ENCODE measurements at regions not wholly inside any gene's neighbourhood (a gene's known extent, or its start where the extent isn't known, plus 50 kb on each side); places are given as distances from the start of the nearest gene placed in this dataset.

DNA sequence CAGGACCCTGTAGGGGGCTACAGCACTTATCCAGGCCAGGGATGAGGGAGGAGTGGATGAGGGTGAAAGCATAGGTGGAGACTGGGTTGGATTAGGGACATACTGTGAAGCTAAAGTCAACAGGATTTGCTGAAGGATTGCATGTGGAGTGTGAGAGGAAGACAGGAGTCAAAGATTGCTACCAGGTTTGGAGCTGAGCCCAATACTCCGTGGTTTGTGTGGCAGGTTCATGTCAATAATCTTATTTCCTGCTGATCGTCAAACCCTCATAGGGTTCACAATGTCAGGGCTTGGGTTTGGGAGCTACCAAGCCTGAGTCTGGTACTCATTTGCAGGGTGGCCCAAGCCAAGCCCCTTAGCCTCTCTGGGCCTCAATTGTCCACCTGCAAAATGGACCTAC lies 77.1 kb upstream of the PLXNC1 start:
- Mint-ChIP-seq H3K27me3 (ENCODE audit: low read depth, unreplicated experiment) (peaks cover 4% of the 10 kb centered on the region), H3K27ac (ENCODE audit: unreplicated experiment) (no peak overlapping the region), H3K4me3 (ENCODE audit: unreplicated experiment) (no peak overlapping the region), H3K4me1 (ENCODE audit: low read depth, unreplicated experiment) (no peaks in the 10 kb centered on the region), H3K36me3 (ENCODE audit: low read depth, unreplicated experiment) (no peaks in the 10 kb centered on the region), H3K9me3 (ENCODE audit: unreplicated experiment) (peaks cover 8% of the 10 kb centered on the region)
- FAIRE-seq (no peak), DNase-seq (ENCODE audit: low read depth) (no peak)
- no peaks in the 10 kb centered on the region for H3K27me3 ChIP-seq (ENCODE audit: insufficient read depth, low read length)
- no peak overlapping the region for H2AFZ ChIP-seq (ENCODE audit: low read depth, low read length)
- no peaks in the 10 kb centered on the region for H3K36me3 ChIP-seq (ENCODE audit: insufficient read depth, low read length)
- no peaks in the 10 kb centered on the region for H3K79me2 ChIP-seq (ENCODE audit: insufficient read depth, low read length)
- H3K9me3 ChIP-seq (ENCODE audit: insufficient read depth, low read depth, low read length) = no peaks in the 10 kb centered on the region
- no peak overlapping the region for H3K4me3 ChIP-seq (ENCODE audit: insufficient read depth, low read depth, low read length)
- no peak overlapping the region for H3K9ac ChIP-seq (ENCODE audit: low read length)
- H4K20me1 ChIP-seq (ENCODE audit: insufficient read depth, low read length) = no peaks in the 10 kb centered on the region
- no peak overlapping the region for H3K4me2 ChIP-seq (ENCODE audit: low read length)
- no peak for TF ChIP-seq EZH2 (IDR thresholded peaks at IDR 0.05; ENCODE audit: insufficient read depth, low read length)
- TF ChIP-seq, protein P1, sequence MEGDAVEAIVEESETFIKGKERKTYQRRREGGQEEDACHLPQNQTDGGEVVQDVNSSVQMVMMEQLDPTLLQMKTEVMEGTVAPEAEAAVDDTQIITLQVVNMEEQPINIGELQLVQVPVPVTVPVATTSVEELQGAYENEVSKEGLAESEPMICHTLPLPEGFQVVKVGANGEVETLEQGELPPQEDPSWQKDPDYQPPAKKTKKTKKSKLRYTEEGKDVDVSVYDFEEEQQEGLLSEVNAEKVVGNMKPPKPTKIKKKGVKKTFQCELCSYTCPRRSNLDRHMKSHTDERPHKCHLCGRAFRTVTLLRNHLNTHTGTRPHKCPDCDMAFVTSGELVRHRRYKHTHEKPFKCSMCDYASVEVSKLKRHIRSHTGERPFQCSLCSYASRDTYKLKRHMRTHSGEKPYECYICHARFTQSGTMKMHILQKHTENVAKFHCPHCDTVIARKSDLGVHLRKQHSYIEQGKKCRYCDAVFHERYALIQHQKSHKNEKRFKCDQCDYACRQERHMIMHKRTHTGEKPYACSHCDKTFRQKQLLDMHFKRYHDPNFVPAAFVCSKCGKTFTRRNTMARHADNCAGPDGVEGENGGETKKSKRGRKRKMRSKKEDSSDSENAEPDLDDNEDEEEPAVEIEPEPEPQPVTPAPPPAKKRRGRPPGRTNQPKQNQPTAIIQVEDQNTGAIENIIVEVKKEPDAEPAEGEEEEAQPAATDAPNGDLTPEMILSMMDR (IDR thresholded peaks at IDR 0.05; ENCODE audit: insufficient read depth, low read depth, low read length) = no peak
- H3K4me1 ChIP-seq (ENCODE audit: insufficient read depth, low read length) = no peaks in the 10 kb centered on the region
- no peak overlapping the region for H3K27ac ChIP-seq (ENCODE audit: low read depth, low read length)

DNA sequence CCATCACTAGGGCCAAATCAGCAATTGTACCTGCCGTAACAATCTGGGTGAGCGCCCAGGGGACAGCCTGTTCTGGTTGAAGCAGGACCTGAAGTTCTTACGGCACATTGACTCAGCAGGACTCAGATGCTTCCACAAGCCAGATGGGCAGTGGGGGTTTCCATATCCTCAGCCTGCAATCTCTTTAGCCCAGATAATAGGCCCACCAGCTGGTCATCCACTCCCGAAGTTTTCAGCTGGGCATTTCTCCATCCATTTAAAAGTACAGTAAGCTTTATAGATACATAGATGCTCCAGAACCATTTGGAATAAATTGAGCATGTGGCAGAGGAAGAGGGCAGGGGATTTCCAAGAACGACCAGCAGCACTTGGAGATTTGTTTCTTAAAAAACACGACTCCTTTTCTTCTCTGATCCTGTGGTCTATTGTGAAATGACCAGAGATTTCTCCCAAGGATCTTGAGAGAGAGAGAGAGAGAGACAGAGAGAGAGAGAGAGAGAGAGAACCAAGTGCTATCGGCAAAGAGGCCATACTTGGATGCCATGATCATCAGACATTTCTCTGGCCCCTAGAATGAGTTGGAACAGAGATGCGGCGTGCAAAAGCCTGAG lies 74.8 kb upstream of the PLXNC1 start:
- DNase-seq (ENCODE audit: low read depth) = no peak
- FAIRE-seq = no peak
- peaks cover 4% of the 10 kb centered on the region for H3K27me3 Mint-ChIP-seq (ENCODE audit: low read depth, unreplicated experiment)
- peaks cover 5% of the 10 kb centered on the region for H3K9me3 Mint-ChIP-seq (ENCODE audit: unreplicated experiment)
- no peak overlapping the region for H3K4me3 ChIP-seq (ENCODE audit: insufficient read depth, low read depth, low read length)
- H3K36me3 Mint-ChIP-seq (ENCODE audit: low read depth, unreplicated experiment) = no peaks in the 10 kb centered on the region
- no peak overlapping the region for H3K9ac ChIP-seq (ENCODE audit: low read length)
- no peaks in the 10 kb centered on the region for H3K4me1 ChIP-seq (ENCODE audit: insufficient read depth, low read length)
- no peak overlapping the region for H3K27ac Mint-ChIP-seq (ENCODE audit: unreplicated experiment)
- no peaks in the 10 kb centered on the region for H3K4me1 Mint-ChIP-seq (ENCODE audit: low read depth, unreplicated experiment)
- no peaks in the 10 kb centered on the region for H3K36me3 ChIP-seq (ENCODE audit: insufficient read depth, low read length)
- H2AFZ ChIP-seq (ENCODE audit: low read depth, low read length) = no peak overlapping the region
- H3K27ac ChIP-seq (ENCODE audit: low read depth, low read length) = no peak overlapping the region
- no peaks in the 10 kb centered on the region for H3K79me2 ChIP-seq (ENCODE audit: insufficient read depth, low read length)
- H3K4me3 Mint-ChIP-seq (ENCODE audit: unreplicated experiment) = no peak overlapping the region
- H3K4me2 ChIP-seq (ENCODE audit: low read length) = no peak overlapping the region
- no peaks in the 10 kb centered on the region for H3K27me3 ChIP-seq (ENCODE audit: insufficient read depth, low read length)
- no peaks in the 10 kb centered on the region for H3K9me3 ChIP-seq (ENCODE audit: insufficient read depth, low read depth, low read length)
- H4K20me1 ChIP-seq (ENCODE audit: insufficient read depth, low read length) = no peaks in the 10 kb centered on the region
- no peak for TF ChIP-seq EZH2 (IDR thresholded peaks at IDR 0.05; ENCODE audit: insufficient read depth, low read length)
- TF ChIP-seq, protein P1 (IDR thresholded peaks at IDR 0.05; ENCODE audit: insufficient read depth, low read depth, low read length) = no peak

DNA sequence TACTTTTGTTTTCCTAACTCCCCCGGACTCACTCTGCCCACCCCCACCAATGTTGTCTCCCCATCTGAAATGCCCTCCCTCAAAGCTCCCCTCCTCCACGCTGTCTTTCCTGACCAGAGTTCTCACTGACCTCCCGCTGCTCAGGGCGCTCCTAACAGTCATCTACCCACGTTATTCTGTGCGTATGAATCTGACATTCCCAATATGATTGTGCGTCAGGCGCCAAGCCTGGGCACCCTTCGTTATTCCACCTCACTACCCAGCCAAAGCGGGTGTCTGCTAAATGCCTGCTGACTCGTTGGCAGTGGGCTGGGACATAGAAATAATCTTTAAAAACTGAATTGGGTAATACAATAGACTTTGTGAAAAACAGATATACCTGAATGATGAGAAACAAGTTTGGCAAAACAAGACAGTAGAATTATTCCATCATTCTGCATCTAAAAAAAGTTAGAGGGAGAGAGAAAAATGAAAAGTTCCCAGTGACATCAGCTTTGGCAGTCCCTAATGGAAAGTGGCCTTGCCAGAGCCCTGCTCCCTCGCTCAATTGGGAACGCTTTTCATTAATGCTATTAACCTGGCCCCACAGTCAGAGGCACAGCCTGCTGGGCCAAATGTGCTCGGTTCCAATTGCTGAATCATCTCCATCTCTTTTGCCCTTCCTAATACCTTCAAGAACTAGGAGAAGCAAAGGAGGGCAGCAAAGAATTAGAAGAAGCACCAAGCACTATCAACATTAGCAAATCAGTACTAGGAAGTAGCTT lies 74.0 kb upstream of the PLXNC1 start:
- Mint-ChIP-seq H3K4me3 (ENCODE audit: unreplicated experiment) (no peak overlapping the region), H3K27me3 (ENCODE audit: low read depth, unreplicated experiment) (peaks cover 4% of the 10 kb centered on the region), H3K9me3 (ENCODE audit: unreplicated experiment) (peaks cover 3% of the 10 kb centered on the region), H3K36me3 (ENCODE audit: low read depth, unreplicated experiment) (no peaks in the 10 kb centered on the region), H3K4me1 (ENCODE audit: low read depth, unreplicated experiment) (no peaks in the 10 kb centered on the region), H3K27ac (ENCODE audit: unreplicated experiment) (no peak overlapping the region)
- no peak overlapping the region for H3K27ac ChIP-seq (ENCODE audit: low read depth, low read length)
- peak overlapping the region; percentile 37 for H2AFZ ChIP-seq (ENCODE audit: low read depth, low read length)
- no peaks in the 10 kb centered on the region for H3K79me2 ChIP-seq (ENCODE audit: insufficient read depth, low read length)
- H3K4me3 ChIP-seq (ENCODE audit: insufficient read depth, low read depth, low read length) = no peak overlapping the region
- no peak for DNase-seq (ENCODE audit: low read depth)
- TF ChIP-seq, protein P1 (IDR thresholded peaks at IDR 0.05; ENCODE audit: insufficient read depth, low read depth, low read length) = no peak
- TF ChIP-seq EZH2 (IDR thresholded peaks at IDR 0.05; ENCODE audit: insufficient read depth, low read length) = no peak
- H3K9ac ChIP-seq (ENCODE audit: low read length) = no peak overlapping the region
- H3K9me3 ChIP-seq (ENCODE audit: insufficient read depth, low read depth, low read length) = no peaks in the 10 kb centered on the region
- peak overlapping the region; percentile 64 for H3K4me2 ChIP-seq (ENCODE audit: low read length)
- H4K20me1 ChIP-seq (ENCODE audit: insufficient read depth, low read length) = no peaks in the 10 kb centered on the region
- H3K27me3 ChIP-seq (ENCODE audit: insufficient read depth, low read length) = no peaks in the 10 kb centered on the region
- H3K4me1 ChIP-seq (ENCODE audit: insufficient read depth, low read length) = no peaks in the 10 kb centered on the region
- no peaks in the 10 kb centered on the region for H3K36me3 ChIP-seq (ENCODE audit: insufficient read depth, low read length)
- FAIRE-seq = no peak
